CD4-positive, alpha-beta T cell treated with Interleukin-12 subunit alpha and Interleukin-12 subunit beta, for 1 hour (primary cell): ENCODE measurements at regions not wholly inside any gene's neighbourhood (a gene's known extent, or its start where the extent isn't known, plus 50 kb on each side); places are given as distances from the start of the nearest gene placed in this dataset.
"Not testable (repeated sequence)": the region's sequence is repeated elsewhere in the genome, so short reads cannot be mapped to it uniquely, and the experiment has no call there.

ENCODE experiments used
- DNase-seq: peaks from one replicate; pipeline ENCODE4 v3.0.0-alpha.2; 2020

DNA sequence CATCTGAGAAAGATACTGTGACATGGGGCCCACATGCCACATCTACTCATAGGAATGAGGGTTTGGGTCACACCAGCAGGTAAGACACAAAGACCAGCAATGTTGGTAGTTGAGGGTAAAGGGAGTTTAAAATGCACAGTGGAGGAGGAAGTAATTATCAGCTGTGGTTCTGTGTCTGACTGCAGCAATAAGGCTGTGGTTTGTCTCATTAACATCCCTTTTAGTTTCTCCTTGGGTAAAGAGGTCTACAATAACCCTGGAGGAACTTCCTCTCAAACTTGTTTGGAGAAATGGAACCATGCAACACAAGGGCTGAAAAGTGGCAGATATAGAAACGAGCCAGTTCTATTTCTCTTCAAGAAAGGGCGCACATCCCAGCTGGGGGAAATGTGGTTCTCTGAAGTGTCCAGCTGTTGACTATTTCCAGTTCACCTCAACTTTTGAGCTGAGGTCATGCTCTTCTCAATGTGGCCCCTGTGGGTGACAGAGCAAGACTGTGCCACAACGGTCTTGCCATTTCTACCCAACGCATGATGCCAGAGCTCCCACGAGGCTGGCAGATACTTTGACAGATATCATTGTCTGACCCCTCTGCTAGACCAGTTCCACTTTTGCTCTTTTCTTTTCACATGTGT is 234.3 kb downstream of the SQOR start:
- DNase-seq = no peak

DNA sequence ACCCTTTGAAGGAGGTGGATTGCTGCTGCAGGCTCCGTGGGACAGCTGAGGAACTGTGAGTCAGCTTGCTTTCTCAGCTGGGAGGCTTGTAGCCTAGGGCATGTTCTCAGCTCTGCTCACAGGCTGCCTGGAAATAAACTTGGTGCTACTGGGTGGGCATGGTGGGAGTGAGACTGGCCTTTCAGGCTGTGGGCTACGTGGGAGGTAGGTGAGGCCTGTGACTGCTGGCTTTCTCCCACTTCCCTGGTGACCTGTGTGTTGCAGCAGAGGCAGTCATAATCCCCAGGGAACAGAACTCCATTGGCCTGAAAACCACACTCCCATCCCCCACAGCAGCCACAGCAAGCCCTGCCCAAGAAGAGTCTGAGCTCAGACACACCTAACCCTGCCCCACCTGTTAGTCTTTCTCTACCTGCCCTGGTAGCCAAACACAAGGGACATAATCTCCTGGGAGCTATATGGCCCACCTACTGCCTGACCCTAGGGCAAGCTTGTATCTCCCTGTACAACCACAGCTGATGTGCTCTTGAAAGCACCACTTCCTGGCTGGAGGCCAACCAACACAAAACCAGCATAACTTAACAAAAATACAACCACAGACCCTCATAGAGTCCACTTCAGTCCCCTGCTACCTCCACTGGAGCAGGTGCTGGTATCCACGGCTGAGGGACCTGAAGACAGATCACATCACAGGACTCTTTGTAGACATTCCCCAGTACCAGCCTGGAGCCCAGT is 236.5 kb downstream of the SQOR start:
- no peak for DNase-seq

DNA sequence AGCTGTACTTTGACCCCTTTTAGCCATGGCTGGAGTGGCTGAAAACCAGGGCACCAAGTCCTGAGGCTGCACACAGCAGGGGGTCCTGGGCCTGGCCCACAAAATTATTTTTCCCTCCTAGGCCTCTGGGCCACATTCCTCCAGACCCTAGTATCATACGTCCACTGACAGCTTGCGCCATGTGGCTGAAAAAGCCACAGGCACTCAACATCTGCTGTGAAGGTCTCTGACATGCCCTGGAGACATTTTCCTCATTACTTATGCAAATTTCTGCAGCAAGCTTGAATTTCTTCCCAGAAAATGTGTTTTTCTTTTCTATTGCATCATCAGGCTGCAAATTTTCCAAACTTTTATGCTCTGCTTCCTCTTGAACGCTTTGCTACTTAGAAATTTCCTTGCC is 239.0 kb downstream of the SQOR start:
- no peak for DNase-seq

DNA sequence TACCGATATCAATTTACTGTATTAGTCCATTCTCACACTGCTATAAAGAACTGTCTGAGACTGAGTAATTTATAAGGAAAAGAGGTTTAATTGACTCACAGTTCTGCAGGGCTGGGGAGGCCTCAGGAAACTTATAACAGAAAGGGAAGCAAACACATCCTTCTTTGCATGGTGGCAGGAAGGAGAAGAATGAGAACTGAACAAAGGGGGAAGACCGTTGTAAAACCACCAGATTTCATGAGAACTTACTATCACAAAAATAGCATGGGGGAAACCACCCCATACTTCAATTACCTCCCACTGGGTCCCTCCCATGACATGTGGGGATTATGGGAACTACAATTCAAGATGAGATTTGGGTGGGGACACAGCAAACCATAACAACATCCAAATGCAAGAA is 239.7 kb downstream of the SQOR start:
- DNase-seq = not testable (repeated sequence)

DNA sequence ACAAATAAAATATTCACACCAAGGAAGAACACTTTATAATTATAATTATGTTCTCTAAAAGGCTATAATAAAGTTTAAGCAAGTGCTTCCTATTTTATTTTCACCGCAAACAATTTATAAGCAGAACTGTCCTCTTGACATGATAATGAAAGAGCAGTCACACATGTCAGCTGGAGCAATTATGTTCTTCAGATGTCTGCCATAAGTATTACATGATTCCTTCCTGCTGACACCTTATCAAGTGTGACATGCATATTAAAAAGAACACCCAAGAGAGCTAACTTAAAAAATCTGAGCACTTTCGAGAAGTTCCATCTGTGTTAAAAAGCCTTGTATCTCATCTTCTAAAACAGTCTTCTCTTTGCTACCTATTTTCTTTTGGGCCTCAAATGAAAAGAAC is 249.5 kb downstream of the SQOR start:
- no peak for DNase-seq

DNA sequence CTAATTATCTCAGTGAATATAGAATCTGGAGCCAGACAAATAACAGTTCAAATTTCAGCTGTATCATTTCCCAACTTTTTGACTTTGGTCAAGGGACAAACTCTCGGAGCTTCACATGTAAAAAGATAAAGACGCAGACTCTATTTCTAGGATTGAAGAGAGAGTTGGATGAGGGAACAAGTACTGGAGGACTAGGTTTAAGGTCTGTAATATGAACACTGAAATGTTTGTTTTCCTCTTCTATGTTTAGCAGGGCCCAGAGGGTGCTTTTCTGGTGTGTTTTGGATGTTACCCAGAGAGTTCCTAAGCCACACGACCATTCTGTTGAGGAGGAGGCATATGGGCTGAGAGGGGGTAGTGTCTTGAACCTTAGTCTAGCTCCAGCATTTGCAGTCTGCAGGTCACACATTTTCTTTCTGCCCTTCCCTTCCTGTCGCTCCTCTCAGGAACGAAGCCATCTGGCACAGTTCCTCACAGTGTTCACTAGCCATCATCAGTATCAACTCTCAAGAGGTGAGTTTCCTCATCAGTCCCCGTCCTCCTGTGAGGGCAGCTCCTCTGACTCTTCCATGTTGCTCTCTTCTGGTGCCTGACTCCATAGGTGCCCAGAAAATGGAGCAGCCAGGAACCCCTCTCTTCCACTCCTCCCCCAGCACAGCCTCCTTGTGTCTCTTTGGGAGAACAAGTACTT is 250.1 kb downstream of the SQOR start:
- no peak for DNase-seq

DNA sequence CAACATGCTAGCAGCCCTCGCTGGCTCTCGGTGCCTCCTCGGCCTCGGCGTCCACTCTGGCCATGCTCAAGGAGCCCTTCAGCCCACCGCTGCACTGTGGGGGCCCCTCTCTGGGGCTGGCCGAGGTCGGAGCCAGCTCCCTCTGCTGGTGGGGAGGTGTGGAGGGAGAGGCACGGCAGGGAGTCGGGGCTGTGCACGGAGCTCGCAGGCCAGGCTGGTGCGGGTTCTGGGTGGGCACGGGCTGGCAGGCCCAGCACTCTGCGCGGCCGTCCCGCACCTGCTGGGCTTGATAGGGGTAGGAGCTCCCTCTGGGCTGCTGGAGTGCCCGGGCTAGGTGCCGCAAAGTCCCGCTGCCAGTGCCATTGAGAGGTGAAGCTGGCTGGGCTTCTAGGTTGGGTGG is 251.0 kb downstream of the SQOR start:
- no peak for DNase-seq

DNA sequence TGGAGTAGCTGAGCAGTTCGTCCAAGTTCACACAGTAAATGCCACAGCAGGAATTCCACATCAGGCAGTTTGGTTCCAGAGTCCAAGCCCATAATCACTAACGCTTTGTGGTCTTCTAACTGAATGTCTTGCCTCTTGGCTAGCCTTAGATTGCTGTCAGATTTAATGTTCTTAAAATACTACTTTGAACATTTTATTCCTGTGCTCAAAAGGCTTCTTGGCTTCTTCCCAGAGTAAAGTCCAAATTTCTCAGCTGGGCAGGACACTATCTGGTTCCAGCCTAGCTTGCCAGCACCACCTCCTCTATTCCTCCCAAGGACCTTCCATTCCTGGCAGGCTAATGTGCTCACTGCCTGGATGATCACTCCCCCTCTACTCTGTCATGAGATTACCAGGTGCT is 256.9 kb downstream of the SQOR start:
- DNase-seq = no peak

DNA sequence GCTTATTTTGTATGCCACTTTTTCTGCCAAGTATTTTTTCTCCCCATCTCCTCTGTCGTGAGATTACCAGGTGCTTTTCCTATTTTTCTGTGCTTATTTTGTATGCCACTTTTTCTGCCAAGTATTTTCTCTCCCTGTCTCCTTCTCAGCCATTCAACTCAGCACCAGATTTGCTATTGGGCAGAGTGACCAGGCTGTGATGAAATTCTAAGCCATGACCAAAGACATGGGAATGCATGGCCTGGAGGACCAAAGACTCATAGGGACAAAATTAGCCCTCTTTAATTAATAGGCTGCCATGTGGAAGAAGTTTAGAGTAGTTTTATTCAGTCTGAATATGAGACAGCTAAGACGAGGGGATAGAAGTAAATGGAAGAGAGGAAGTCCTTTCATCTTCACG is 257.4 kb downstream of the SQOR start:
- DNase-seq = no peak

DNA sequence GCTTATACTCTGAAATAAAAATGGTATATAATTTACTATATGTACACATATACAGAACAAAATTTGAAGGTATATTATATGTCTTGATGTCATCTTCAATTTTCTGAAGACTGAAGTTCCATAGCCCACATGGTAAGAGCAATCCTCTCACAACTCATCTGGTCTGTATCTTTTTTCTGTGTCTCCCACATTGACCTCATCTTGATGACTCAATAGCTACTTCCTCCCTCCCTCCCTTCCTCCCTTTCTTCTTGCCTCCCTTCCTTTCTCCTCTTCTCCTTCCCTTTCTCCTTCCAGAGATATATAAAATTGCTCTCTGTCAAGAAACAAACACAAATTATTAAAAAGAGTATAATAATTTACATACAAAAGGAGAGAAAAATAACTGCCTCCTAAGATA is 268.5 kb downstream of the SQOR start:
- DNase-seq = no peak

DNA sequence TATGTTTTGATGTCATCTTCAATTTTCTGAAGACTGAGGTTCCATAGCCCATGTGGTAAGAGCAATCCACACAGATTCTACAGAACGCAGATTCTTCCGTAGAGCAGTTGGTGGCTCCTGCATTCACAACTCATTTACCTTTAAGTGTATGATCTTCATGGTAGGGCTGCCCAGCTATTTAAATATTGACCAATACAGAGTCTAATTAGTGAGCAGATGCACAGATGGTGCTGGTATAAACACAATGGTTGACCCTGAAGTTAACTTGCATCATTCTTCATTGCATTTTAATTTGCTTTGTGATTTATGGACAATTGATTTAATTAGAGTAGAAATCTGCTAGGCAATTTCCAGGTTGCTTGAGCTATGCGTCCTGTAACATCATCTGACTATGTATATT is 269.2 kb downstream of the SQOR start:
- no peak for DNase-seq

DNA sequence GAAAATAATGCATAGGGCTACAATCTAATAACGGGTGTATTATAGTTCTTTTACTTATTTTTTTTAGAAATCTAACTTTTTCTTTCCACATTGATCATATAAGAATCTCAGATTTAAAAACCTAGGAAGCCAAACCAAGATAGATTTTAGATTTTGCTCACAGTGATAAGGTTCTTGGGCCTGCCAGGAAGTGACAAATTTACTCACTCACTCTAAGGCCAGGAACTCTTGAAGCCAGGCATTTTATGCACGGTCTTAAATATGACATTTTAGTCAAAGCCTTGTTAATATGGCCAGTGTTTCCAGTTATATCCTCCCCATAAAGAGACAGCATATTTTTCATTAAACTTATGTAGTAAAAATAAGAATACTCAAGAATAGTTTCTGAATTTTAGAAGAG is 271.4 kb downstream of the SQOR start:
- DNase-seq = no peak

DNA sequence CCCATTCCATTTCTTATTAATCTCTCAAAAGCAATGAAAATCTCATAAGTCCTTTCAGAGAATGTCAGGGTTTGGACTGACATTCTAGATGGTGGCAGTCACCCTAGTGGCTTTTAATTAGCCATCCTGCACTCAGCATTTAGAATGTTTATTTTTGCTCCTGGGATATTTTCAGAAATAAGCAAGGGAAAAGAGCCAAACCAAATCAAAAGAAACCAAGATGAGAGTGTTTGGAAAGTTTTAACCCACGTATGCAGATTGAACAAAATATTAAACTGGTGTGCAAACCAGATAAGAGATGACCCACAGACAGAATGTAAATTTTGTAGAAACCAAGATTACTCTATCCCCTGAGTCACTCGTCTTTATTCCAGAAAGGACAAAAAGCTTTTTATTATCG is 275.8 kb downstream of the SQOR start:
- DNase-seq = no peak

DNA sequence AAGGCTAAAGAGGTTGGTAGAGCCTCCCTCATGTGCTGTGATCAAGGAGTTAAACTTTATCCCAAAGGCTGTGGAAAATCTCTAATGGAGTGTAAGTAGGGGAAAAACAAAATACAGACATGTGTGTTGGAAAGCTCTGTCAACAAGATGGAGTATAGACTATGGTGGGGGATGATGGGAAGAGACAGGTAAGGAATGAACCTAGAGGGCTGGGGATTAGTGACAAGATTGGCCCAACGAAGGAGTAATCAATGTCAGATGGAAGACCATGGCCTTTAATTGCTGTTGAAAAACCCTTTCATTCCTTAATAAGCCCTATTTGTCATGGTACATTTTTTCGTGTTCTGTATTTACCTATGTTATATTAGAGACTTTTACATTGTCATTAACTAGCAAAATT is 278.6 kb downstream of the SQOR start:
- no peak for DNase-seq

DNA sequence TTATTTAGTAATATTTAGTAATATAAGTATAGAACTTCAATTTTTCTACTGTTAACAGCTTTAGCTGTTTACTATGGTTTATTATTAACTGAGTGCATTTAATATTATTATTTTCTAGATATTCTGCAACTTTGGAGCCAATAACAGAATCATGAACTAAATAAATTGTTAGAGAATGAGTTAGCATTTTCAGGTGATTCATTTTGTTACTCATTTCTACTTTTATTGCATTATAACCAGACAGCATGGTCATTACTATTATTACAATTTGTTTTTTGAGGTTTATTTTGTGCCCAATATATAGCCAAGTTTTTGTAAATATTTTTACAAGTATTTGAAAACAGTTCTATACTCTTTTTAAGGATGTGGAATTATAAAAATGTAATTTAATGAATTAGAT is 279.6 kb downstream of the SQOR start:
- DNase-seq = no peak

DNA sequence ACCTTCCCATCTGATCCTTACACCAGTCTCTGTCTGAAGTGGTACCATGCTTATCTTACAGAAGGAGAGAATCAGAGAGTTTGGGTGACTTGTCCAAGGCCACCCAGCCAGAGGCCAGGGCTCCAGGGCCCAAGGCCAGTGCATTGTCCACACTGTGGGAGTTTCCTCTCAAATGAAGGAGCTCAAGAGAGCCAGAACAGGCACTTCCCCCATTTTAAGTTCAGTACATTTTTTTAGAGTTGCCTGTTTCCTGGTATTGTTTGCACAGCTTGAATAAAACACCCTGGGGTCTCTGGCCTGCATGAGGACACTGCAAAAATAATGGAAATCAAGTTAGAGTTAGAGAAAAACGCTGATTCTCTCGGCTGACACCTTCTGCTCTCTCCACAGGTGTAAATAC is 284.0 kb downstream of the SQOR start:
- DNase-seq = no peak

DNA sequence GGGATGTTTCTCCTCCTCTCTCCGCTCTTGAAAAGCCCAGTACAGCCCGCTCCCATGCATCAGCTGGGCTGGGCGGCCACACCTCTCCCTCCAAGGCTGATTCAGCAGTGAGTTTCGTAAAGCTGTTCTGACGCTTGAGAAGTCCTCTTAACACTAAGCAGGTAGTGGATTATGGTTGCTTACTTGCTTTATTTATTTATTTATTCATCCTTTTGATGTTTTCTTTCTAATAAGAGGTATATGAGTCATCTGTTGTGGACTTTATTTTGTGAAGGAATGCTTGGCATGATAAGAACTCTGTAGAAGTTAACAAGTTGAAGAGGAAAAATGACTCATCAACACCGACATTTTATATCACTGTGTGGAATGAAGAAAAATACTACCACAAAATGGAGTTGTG is 285.0 kb downstream of the SQOR start:
- DNase-seq = no peak

DNA sequence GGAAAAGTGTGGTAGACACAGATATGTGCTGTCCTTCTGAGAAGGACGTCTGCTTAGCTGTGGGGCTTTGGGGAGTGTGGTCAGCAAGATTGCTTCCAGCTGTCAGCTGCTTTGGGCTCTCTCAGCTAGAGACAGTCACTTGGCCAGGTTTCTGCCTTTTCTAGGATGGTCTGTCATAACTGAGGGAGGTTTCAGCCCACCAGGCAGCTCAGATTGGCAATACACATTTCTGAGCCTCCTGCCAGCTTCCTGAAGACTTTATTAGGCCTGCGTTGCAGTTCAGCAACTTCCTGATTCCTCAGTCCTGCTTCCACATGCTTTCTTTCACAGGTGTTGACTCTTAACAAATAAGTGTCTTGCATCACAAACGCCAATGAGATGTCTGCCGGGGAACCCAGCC is 286.5 kb downstream of the SQOR start:
- no peak for DNase-seq

DNA sequence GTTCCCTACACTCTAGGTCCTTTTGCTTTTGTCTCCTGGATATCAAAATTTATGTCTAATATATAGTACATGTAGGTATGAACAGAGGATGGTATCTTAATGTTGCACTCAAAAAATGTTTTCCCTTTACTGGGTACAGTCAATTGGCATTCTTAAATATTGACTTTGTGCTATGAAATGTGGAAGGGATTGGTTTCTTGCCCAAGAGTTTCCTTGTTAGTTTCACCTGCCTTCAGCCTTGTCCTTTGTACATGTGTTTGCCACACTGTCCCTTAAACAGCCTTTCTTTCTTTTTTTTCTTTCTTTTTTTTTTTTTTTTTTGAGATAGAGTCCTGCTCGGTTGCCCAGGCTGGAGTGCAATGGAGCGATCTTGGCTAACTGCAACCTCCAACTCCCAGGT is 287.1 kb downstream of the SQOR start:
- DNase-seq = no peak

DNA sequence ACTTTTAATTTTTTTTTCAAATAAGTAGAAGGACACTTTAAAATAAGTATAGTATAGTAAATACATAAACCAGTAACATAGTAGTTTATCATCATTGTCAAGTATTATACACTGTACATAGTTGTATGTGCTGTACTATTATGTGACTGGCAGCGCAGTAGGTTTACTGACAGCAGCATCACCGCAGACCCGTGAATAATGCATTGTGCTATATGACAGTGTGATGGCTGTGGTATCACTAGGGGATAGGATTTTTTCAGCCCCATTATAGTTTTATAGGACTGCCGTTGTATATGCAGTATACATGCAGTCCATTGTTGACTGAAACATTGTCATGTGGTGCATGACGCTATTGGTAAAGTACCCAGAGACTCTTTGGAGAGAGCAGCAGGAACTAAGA is 306.5 kb downstream of the SQOR start:
- DNase-seq = no peak

DNA sequence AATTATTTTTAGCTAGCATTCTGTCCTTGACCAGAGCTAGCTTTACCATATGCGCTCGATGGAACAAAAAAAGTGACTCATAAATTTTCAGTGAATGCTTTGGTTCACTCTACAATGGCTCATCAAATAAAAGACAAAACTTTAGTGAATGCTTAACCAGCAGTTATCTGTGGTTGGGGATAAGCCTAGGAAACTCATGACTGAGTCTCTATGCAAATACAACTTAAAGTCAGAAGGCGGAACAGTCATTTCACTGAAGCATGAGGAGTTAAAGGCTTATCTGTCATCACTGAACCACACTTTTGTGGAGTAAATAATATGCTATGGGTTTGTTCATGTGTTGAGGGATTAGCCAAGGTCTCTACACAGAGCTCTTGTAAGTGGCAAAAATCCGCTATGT is 308.4 kb downstream of the SQOR start:
- no peak for DNase-seq

DNA sequence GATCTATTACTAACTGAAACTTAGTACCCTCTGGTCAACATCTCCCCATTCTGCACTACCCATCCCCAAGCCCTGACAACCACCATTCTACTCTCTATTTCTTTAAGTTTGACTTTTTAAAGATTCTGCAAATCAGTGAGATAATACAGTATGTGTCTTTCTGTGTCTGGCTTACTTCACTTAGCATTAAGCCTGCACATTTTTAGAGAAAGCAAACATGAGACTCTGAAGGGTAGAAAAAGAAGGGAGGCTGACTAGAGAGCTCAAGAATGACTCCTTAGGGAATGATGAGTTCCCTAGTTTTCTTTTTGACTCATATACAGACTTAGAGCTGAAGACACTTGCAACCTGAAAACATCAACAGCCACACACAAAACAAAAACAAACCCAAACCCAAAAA is 311.3 kb downstream of the SQOR start:
- no peak for DNase-seq

DNA sequence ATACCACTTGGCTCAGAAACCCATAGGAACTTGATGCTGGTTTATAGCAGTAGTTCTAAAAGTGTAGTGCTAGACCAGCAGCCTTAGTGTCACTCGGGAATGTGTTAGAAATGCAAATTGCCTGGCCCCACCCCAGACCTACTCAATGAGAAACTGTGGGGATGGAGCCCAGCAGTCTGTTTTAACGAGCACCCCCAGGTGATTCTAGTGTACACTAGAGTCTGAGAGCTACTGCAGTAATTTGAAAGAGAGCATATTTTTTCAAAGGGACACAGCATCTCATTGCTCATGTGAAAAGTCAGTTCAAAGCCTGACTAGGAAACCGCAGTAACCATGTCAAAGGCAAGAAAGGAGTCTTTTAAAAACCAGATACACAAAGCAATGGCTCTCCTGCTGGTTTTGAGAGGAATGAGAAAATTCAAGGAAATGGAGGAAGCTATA is 313.4 kb downstream of the SQOR start:
- DNase-seq = no peak

DNA sequence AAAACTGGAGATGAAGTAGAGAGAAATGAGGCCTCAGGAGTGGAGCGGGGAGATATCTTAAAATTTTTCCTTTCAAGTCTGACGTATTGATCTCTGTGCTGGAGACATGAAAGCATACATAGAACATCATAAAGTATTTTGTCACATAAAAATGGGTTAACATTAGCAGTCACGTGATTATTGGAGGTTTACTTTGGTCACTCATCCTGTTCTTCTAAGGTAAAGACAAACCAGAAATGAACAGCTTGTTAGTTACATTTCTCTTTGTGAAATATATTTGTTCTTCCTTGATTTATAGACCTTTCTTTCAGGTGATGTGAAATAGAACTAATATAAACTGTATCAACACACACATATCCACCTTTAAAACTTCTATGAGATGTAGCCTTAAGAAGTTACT is 324.1 kb downstream of the SQOR start:
- DNase-seq = no peak

DNA sequence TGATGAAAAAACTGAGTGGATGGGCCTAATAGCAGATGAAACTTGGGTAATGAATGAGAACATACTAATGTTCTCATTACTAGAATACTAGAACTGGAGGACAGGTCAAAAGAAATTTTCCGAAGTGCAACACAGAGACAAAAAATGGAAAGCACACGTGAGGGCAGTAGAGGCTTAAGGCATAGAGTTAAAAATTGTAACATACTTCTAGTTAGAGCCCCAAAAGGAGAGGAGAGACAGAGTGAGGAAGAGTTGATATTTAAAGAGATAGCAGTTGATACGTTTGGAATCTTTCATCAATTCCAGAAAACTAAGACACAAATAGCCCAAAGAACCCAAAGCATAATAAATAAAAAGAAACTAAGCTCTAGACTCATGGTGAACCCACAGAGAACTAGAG is 327.9 kb downstream of the SQOR start:
- no peak for DNase-seq
